Astrocyte of the hippocampus (primary cell): ENCODE measurements at regions not wholly inside any gene's neighbourhood (a gene's known extent, or its start where the extent isn't known, plus 50 kb on each side); places are given as distances from the start of the nearest gene placed in this dataset.
"Not testable (repeated sequence)": the region's sequence is repeated elsewhere in the genome, so short reads cannot be mapped to it uniquely, and the experiment has no call there.

ENCODE experiments used
- DNase-seq: peaks from one replicate; pipeline ENCODE4 v3.0.0; 2011; ENCODE audit warnings: low read depth, low spot score

- DNase-seq, result no peak
Observed at GRCh38 chr10:120749856-120750566, 101.2 kb upstream of the WDR11 start.

DNA sequence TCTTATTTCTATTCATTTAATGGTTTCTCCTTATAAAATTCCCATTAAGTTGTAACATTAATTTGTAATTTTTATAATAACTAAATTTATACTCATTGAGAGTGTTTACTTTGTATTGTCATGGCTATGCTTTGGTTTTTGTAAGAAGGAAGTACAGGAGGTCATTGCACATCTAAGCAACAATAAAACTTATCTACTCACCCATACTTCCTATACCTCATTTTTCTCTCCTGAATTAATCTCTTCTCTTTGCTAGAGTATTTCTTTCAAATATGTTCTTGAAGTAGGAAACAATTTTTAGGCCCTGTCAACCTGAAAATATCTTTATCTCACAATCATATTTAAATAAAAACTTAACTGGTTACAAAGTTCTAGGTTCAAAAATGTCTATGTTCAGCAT is 95.4 kb upstream of the WDR11 start:
- no peak for DNase-seq

DNA sequence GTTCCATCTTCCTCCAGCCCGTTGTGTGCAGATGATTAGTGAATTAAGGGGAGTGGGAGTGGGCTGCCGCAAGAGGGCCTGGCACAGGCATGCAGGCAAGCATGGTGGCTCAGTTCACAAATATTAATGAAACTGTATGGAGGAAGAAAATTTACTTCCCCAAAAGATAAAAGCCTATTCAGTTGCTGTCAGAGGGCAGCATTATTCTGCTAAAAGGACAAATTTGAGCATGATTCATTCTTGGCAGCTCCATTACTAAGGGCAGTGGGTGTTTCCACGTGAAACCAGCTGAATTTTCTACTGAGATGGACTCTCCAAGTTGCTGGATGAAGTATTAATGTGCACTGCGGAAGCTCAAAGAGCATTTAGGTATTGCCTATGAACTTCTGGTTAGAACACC is 90.9 kb upstream of the WDR11 start:
- no peak for DNase-seq

- DNase-seq, result peak; percentile 3
Observed at GRCh38 chr10:120761951-120762350, 89.2 kb upstream of the WDR11 start.

DNA sequence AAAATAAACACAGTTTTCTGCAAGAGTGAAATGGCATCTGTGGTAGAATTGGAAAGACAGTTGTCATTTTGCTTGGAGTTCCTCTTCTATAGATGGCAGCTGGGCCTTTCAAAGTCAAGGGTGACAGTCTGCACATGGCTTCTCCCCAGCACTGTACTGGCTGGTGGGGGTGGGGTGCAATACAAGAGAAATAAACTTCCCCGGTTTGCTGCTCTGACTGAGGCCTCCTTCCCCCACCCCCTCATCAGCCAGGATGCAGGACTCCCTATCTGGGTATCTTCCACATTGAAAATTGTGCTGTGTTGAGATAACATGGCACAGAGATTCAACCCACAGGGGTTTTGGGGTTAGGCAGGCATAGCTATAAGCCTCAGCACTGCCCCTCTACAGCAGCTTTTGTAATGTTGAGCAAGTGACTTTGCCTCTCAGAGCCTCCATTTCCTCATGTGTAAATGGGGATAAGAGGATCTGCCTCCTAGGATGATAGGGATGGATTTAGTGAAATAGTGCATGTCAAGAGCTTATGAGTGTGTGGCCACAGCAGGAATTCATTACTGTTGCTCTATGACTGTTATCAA is 85.8 kb upstream of the WDR11 start:
- no peak for DNase-seq

DNA sequence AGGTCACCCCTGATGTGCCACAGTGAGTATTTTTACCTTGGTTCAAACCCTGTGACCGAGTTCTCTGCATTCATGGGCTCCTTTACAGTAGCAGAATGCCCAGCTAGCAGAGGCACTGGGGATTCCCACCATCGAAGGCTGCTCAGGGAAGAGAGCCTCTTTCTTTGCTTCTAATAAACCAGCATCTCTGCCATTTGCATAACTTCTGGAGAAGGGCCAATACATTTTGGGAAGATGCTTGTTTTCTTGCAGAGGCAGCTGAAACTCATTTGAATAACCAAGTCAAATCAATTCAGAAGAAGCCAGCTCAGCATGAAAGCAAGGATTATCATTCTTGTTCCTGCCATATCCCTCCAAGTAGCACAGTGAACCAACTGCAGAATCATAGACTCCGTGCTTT is 82.9 kb upstream of the WDR11 start:
- DNase-seq, result no peak

DNA sequence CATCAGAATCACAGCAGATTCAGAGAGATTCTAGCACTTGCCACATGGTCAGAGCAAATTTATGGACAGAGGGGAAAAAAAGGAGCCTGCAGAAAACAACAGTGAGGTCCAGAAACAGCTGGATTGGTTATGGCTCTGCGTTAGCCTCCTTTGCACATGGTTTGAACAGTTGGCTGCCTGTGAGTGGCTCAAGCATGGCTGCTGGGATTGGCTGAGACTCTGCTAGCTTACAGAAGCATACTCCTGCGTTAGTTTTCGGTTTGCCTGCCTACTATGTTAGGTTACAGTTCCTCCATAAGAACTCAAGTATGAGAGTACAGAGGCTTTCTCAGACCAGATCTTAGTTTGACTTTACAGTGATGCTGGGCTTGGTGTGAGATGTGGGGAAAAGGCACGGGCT is 80.7 kb upstream of the WDR11 start:
- no peak for DNase-seq

GRCh38 chr10:120776442-120776841 is 74.7 kb upstream of the WDR11 start:
- no peak for DNase-seq

GRCh38 chr10:120782336-120782735 is 68.8 kb upstream of the WDR11 start:
- no peak for DNase-seq

- DNase-seq, result no peak
Observed at GRCh38 chr10:120783098-120783497, 68.1 kb upstream of the WDR11 start.

- no peak for DNase-seq
Observed at GRCh38 chr10:120783867-120784266, 67.3 kb upstream of the WDR11 start.

DNA sequence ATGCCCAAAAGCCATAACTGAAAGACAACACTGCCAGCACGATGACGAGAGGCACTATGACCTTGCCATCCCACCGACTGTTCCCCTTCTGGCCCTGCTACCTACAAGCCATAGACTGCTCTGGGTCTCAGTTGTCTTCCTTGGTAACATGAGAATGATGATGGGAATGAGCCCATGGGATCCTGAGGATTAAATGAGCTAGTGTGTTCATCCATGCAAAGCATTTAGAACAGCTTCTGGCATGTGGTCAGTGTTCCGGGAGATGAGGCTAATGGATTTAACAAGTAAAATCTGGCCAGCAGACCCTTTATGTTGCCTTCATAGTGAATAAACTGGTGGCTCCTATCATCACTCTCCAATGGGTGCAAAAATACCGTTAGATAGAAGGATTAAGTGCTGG is 62.4 kb upstream of the WDR11 start:
- no peak for DNase-seq

- DNase-seq, result no peak
Observed at GRCh38 chr10:120789303-120790203, 61.6 kb upstream of the WDR11 start.

- DNase-seq, result no peak
Observed at GRCh38 chr10:120791316-120791715, 59.8 kb upstream of the WDR11 start.

- DNase-seq, result no peak
Observed at GRCh38 chr10:120793088-120793487, 58.1 kb upstream of the WDR11 start.

- no peak for DNase-seq
Observed at GRCh38 chr10:120794390-120794789, 56.8 kb upstream of the WDR11 start.

GRCh38 chr10:120798276-120798675 is 52.9 kb upstream of the WDR11 start:
- not testable (repeated sequence) for DNase-seq

GRCh38 chr10:120799849-120800248 is 51.3 kb upstream of the WDR11 start:
- DNase-seq, result no peak

- no peak for DNase-seq
Observed at GRCh38 chr10:120800528-120801323, 50.4 kb upstream of the WDR11 start.
